Subcutaneous abdominal adipose tissue (tissue), 5 donors: ENCODE measurements at regions not wholly inside any gene's neighbourhood (a gene's known extent, or its start where the extent isn't known, plus 50 kb on each side); places are given as distances from the start of the nearest gene placed in this dataset.

Experiments
- H3K27ac ChIP-seq: one replicate; pipeline ENCODE4 v1.7.0; 2013; ENCODE audit warnings: low read depth, mild to moderate bottlenecking, inconsistent platforms, low read length, moderate library complexity
- H3K27me3 ChIP-seq, 5 donors: one replicate each; pipeline ENCODE4 v1.7.0; 2013; ENCODE audit warnings: low read length in 5 of 5, inconsistent platforms in 1 of 5; ENCODE audit not compliant: control insufficient read depth in 5 of 5, insufficient read depth in 4 of 5
- H3K36me3 ChIP-seq, 5 donors: one replicate each; pipeline ENCODE4 v1.7.0; 2013; ENCODE audit warnings: low read length in 5 of 5; ENCODE audit not compliant: control insufficient read depth in 5 of 5, insufficient read depth in 5 of 5
- H3K4me1 ChIP-seq, 5 donors: one replicate each; pipeline ENCODE4 v1.7.0; 2013; ENCODE audit warnings: low read length in 5 of 5, mild to moderate bottlenecking in 3 of 5, moderate library complexity in 1 of 5; ENCODE audit not compliant: control insufficient read depth in 5 of 5, insufficient read depth in 5 of 5
- H3K4me3 ChIP-seq, 5 donors: one replicate each; pipeline ENCODE4 v1.7.0; 2013; ENCODE audit warnings: low read length in 5 of 5, low read depth in 1 of 5
- H3K9ac ChIP-seq, 5 donors: one replicate each; pipeline ENCODE4 v1.7.0; 2013; ENCODE audit warnings: low read length in 5 of 5, mild to moderate bottlenecking in 4 of 5, moderate library complexity in 3 of 5
- H3K9me3 ChIP-seq, 5 donors: one replicate each; pipeline ENCODE4 v1.7.0; 2013; ENCODE audit warnings: low read length in 5 of 5; ENCODE audit not compliant: control insufficient read depth in 5 of 5
- donor health status: healthy.
- donor health status: healthy.
- donor health status: healthy.
- donor health status: healthy.
- donor health status: healthy.

GRCh38 chr9:94504358-94504757 lies 50.5 kb upstream of the PCAT7 start:
- H3K4me3 ChIP-seq = no peak overlapping the region
- H3K4me1 ChIP-seq = no peaks in the 10 kb centered on the region
- H3K27ac ChIP-seq = no peak overlapping the region
- H3K27me3 ChIP-seq = peaks cover 0 to 2% (median 0%) of the 10 kb centered on the region in 5 donors
- no peaks in the 10 kb centered on the region for H3K36me3 ChIP-seq
- H3K9me3 ChIP-seq = no peaks in the 10 kb centered on the region
- H3K9ac ChIP-seq = no peak overlapping the region
